Activated B cell treated with CpG ODN at 0.5 μM for 24 hours (primary cell): ENCODE measurements at regions not wholly inside any gene's neighbourhood (a gene's known extent, or its start where the extent isn't known, plus 50 kb on each side); places are given as distances from the start of the nearest gene placed in this dataset.

ENCODE experiments used
- ATAC-seq: fragments of 200-7000 bp; cut with Tn5 transposase; one replicate; pipeline ENCODE4 v1.10.0; 2021; ENCODE audit warnings: low read depth, mild to moderate bottlenecking, moderate library complexity
- CTCF ChIA-PET: fragments of 350-600 bp; sonication (Branson Sonifier 250); formaldehyde crosslinking; loops from one replicate; lab custom pipeline; 2021; ENCODE audit warnings: antibody characterized with exemption; lab: Charles Lee
- POLR2A ChIA-PET: fragments of 350-600 bp; sonication (Branson Sonifier 250); formaldehyde crosslinking; loops from one replicate; lab custom pipeline; 2021; ENCODE audit warnings: antibody characterized with exemption; lab: Charles Lee
- DNase-seq: peaks from one replicate; pipeline ENCODE4 v3.0.0; 2022
- H3K27ac Mint-ChIP-seq: one replicate; pipeline ENCODE4 v1.8.0; 2020; ENCODE audit warnings: mixed read lengths
- H3K27me3 Mint-ChIP-seq: one replicate; pipeline ENCODE4 v1.8.0; 2021; ENCODE audit warnings: mixed read lengths
- H3K36me3 Mint-ChIP-seq: one replicate; pipeline ENCODE4 v1.8.0; 2021; ENCODE audit warnings: low read depth, mixed read lengths
- H3K4me1 Mint-ChIP-seq: one replicate; pipeline ENCODE4 v1.8.0; 2021; ENCODE audit warnings: mixed read lengths
- H3K4me3 Mint-ChIP-seq: one replicate; pipeline ENCODE4 v1.8.0; 2020; ENCODE audit warnings: mild to moderate bottlenecking, mixed read lengths
- H3K9me3 Mint-ChIP-seq: one replicate; pipeline ENCODE4 v1.8.0; 2020; ENCODE audit warnings: mixed read lengths
- CTCF ChIP-seq: fragments of 200-600 bp; IDR thresholded peaks from one replicate; pipeline ENCODE4 v1.8.0; 2022; ENCODE audit warnings: antibody characterized with exemption, mild to moderate bottlenecking
- intact Hi-C: fragments of 100-400 bp; cut with micrococcal nuclease; formaldehyde crosslinking; loops from one replicate; pipeline ENCODE4 v1.15.1; 2024

- Mint-ChIP-seq H3K27ac (no peak overlapping the region), H3K27me3 (peaks cover 3% of the 10 kb centered on the region), H3K4me1 (no peaks in the 10 kb centered on the region), H3K4me3 (no peak overlapping the region), H3K9me3 (peaks cover 4% of the 10 kb centered on the region), H3K36me3 (no peaks in the 10 kb centered on the region)
- ATAC-seq: no peak
- intact Hi-C loops: no loop called here
- TF ChIP-seq CTCF: no peak
- no peak for DNase-seq
- ChIA-PET CTCF (no interaction called here), POLR2A (no interaction called here)
Measured at GRCh38 chr1:175833951-175834350, 90.6 kb upstream of the TNR start.

GRCh38 chr1:175833502-175833901, 90.1 kb upstream of the TNR start:
- no peak overlapping the region for H3K4me3 Mint-ChIP-seq

GRCh38 chr1:175830500-175830899, 87.1 kb upstream of the TNR start:
- no peak for DNase-seq
- Mint-ChIP-seq H3K9me3 (peaks cover 6% of the 10 kb centered on the region), H3K36me3 (no peaks in the 10 kb centered on the region), H3K4me3 (no peak overlapping the region), H3K27ac (no peak overlapping the region), H3K4me1 (no peaks in the 10 kb centered on the region), H3K27me3 (no peaks in the 10 kb centered on the region)
- CTCF ChIA-PET: interaction anchor here (1.1 kb wide), 1 partner anchor 60 kb away, joined by 4 read pairs; no protein-coding TSS in a partner anchor
- no peak for ATAC-seq
- intact Hi-C loops: no loop called here
- TF ChIP-seq CTCF: no peak
- POLR2A ChIA-PET: no interaction called here

More at GRCh38 chr1:175833502-175833901, 90.1 kb upstream of the TNR start:
- POLR2A ChIA-PET: no interaction called here
- no peak for TF ChIP-seq CTCF
- intact Hi-C loops: no loop called here
- CTCF ChIA-PET: no interaction called here
- H3K36me3 Mint-ChIP-seq: no peaks in the 10 kb centered on the region
- H3K4me1 Mint-ChIP-seq: no peaks in the 10 kb centered on the region
- H3K9me3 Mint-ChIP-seq: peaks cover 4% of the 10 kb centered on the region
- H3K27ac Mint-ChIP-seq: no peak overlapping the region
- ATAC-seq: no peak
- DNase-seq: no peak
- peaks cover 3% of the 10 kb centered on the region for H3K27me3 Mint-ChIP-seq

- CTCF ChIA-PET: no interaction called here
- TF ChIP-seq CTCF: no peak
- Mint-ChIP-seq H3K27ac (no peak overlapping the region), H3K36me3 (no peaks in the 10 kb centered on the region), H3K27me3 (no peaks in the 10 kb centered on the region), H3K4me3 (no peak overlapping the region), H3K4me1 (no peaks in the 10 kb centered on the region), H3K9me3 (peaks cover 6% of the 10 kb centered on the region)
- DNase-seq (no peak), ATAC-seq (no peak)
- POLR2A ChIA-PET: no interaction called here
- intact Hi-C loops: no loop called here
Measured at GRCh38 chr1:175829845-175830244, 86.5 kb upstream of the TNR start.

GRCh38 chr1:175826705-175827104, 83.3 kb upstream of the TNR start:
- CTCF ChIA-PET: no interaction called here
- peaks cover 2% of the 10 kb centered on the region for H3K9me3 Mint-ChIP-seq
- no peaks in the 10 kb centered on the region for H3K27me3 Mint-ChIP-seq
- ATAC-seq (no peak), DNase-seq (no peak)
- H3K4me3 Mint-ChIP-seq: no peak overlapping the region
- POLR2A ChIA-PET: no interaction called here
- H3K27ac Mint-ChIP-seq: no peak overlapping the region
- no peak for TF ChIP-seq CTCF
- intact Hi-C loops: no loop called here
- no peaks in the 10 kb centered on the region for H3K36me3 Mint-ChIP-seq
- H3K4me1 Mint-ChIP-seq: no peaks in the 10 kb centered on the region
